T-helper 1 cell (primary cell): ENCODE measurements at regions not wholly inside any gene's neighbourhood (a gene's known extent, or its start where the extent isn't known, plus 50 kb on each side); places are given as distances from the start of the nearest gene placed in this dataset.

Experiments
- DNase-seq, 5 donors: peaks; one replicate each; pipeline ENCODE4 v3.0.0-alpha.2; 2012 to 2020

DNA sequence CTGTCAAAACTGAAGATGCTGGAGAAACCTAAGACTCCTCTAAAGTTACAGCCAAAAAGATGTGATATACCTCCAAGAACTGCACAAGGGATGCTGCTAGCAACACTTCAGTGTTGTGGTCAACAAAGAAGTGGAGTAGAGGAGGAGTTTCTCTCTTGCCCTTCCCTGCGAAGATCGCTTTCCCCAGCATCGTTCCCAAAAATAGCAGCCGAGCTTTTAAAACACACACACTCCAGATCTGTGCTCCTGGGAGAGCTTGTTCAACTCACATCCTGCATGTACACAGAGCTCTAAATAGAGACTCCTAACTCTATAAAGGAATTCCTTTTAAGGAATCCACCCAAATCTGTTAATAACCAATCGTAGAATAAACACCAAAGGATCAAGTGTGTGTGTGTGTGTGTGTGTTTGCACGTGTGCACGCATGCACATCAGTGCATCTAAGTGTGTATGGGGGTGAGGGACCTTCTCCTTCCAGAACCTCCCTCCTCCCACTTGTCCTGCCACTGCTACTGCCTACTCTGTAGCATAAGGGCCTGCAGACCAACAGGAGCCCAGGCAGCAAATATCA lies 58.5 kb downstream of the PSMG1 start:
- DNase-seq: no peak

DNA sequence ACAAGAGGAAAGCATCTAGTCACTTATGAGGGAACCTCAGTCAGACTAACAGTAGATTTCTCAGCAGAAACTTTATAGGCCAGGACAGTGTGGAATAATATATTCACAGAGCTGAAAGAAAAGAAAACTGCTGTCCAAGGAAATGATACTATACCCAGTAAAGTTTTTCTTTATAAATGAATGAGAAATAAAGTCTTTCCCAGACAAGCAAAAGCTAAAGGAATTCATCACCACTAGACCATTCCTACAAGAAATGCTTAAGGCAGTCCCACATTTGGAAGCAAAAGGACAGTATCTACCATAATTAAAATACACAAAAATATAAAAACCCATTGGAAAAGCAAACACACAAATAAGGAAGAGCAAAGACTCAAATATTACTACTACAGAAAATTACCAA lies 59.9 kb downstream of the PSMG1 start:
- no peak for DNase-seq

DNA sequence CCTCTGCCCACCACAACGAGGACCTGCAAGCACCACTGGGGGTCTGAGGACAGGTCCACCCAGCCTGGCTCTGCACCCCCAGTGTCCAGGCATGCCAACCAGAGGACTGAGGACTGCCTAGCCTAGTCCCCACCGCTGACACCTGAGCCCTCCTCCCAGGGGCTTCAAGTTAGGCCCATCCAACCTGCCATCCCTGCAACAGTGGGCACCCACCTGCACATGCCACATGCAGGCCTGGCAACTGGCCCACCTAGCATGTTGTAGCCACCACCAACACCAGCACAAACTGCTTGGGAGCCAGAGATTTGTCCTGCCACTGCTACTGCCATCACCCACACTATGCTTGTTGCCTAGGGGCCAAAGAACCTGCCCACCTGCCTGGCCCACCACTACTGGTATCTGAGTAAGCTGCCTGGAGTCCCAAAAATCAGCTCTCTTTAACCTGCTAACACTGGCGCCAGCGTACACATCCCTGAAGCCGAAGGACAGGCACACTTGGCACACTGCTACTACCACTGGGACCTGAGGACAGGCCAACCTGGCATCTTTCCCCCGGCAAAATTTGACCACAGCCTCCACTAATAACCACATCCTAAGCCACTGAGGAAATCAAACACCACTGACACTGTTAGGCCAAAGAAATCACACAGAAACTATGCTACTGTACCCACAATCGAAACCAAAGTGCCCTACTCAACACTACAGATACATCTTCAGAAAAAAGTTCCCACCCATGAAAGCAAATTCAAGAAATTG lies 61.5 kb downstream of the PSMG1 start:
- peak in 1 of 5 donors; percentile 17 for DNase-seq

DNA sequence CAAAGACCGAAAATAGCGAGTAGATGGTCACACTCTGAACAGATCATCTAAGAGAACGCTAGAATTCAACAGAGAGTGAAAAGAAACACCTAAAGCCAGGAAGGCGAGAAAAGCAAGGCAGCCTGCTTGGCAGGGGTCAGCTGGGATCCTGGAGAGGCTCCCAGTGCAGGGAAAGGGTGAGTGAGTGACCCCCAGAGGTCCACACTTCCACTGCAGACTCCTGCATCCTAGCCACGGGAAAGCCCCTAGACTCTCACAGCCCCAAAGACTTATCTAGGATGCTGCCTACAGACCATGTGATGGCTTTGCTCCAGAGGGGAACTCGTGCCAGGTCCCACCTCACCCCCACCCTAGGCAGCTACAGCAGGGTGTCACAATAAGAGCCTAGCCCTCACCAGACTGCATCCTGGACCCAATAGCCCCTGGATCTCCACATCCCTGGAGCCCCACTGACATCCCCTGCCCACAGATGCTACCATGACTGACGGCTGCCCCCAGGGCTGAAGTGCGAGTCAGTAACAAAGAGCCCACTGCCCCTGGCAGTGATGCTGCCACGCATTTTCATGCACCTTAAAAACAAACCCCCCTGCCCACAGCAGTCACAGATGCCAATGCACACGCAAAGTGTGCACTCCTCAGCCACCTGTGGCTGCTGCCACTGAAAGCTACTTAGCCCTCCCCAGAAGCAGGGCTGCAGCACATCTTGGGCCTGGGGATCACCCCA lies 62.2 kb downstream of the PSMG1 start:
- DNase-seq: no peak

DNA sequence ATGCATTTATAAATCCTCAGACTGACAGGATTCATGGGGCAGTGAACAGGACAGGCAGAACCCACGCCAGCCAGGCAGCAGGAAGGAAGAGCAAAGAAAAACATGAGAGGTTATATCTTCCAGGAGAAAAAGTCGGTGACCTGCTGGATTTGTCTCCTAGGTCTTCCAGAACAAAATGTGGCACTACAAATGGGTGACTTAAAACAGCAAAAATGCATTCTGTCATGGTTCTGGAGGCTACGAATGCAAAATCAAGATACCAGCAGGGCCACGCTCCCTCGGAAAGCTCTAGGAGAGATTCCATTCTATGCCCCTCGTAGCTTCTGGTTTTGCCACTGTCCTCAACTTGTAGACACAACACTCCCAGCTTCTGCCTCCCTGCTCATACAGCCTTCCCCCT lies 63.4 kb downstream of the PSMG1 start:
- DNase-seq: no peak

DNA sequence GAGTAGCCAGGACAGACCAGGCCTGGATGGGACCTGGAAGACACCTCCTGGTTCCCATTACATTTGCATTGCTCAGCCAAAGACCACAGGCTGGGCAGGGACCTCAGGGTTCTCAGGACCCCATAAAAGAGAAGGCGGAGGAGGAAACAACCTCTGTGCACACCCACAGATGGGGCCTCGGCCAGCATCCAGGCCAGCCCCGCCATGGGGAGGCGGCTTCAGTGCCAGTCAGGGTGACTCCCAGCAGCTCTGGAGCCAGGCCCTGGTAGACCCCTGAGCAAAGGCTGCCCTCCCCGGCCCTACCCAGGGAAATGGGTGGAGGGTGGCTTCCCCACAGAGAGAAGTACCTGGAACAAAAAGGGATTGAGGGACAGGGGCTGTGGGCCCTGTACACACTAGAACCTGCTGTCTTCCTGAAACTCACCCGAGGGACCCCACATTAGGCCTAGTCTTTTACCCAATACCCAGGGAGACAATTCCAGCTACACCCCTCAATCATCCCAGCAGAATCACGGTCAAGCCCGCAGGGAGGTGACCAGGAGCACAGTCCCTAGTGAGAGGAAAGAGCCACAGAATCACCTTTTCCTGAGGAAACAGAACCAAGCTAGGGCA lies 64.5 kb downstream of the PSMG1 start:
- no peak for DNase-seq

DNA sequence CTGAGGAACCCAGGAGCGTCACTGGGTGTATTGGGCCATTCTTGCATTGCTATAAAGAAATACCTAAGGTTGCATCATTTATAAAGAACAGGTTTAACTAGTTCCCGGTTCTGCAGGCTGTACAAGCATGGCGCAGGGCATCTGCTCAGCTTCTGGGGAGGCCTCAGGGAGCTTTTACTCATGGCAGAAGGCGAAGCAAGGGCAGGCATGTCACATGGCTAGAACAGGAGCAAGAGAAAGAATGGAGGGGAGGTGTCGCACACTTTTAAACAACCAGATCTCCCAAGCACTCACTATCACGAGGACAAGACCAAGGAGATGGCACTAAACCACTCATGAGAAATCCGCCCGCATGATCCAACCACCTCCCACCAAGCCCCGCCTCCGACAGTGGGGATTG lies 65.2 kb downstream of the PSMG1 start:
- no peak for DNase-seq

DNA sequence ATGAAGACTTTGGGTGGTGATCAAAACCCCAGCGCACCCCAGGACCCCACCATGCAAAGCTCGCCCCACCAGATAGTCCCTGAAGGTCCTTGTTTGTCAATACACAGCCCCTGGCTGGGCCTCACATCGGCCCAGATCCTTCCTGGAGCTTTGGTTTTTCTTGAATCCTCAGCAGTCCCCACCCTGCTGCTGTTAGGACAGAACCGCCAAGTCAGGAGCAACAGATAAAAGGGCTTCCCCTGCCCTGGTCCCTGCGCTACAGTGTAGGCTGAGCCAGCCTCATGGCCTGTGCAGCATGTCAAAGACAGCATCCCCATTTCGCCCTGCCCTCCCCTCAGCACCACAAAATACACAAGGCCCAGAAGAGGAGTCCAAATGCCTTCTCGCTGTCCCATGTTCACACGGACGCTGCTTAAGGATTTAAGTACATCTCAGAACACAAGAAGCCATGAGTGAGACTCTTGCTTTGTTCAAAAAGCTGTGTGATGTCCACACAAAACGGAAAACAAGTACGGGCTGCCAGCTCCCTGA lies 65.7 kb downstream of the PSMG1 start:
- no peak for DNase-seq

DNA sequence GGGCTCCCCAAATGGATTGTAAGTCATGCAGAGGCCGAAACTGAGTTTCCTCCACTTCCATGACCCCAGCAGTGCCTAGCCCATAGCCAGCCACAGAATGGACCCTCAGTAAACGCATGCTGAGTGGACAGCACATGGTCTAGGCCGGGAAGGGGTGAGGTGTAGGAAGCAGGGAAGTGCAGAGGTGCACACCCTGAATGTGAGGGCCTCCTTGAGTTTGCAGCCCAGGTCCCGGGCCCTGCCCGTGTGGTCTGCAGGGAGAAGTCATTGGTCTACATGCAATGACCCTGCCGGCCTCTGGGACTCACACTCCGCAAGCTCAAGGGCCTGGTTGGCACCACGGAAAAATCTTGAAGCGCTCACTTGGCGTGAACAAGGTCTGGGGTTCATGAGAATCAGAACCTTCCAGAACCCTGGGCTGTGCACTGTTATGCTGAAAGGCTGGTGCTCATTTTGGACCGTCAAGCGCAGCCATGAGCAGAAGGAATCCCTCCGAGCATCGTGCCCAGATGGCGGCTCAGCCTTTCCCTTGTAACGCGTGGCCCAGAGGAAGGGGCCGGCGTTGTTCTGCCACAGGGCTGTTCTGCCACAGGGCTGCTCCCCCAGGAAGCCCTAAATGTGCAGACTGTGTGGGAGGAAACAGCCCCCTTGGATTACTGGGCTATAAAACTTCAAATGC lies 66.4 kb downstream of the PSMG1 start:
- no peak for DNase-seq

DNA sequence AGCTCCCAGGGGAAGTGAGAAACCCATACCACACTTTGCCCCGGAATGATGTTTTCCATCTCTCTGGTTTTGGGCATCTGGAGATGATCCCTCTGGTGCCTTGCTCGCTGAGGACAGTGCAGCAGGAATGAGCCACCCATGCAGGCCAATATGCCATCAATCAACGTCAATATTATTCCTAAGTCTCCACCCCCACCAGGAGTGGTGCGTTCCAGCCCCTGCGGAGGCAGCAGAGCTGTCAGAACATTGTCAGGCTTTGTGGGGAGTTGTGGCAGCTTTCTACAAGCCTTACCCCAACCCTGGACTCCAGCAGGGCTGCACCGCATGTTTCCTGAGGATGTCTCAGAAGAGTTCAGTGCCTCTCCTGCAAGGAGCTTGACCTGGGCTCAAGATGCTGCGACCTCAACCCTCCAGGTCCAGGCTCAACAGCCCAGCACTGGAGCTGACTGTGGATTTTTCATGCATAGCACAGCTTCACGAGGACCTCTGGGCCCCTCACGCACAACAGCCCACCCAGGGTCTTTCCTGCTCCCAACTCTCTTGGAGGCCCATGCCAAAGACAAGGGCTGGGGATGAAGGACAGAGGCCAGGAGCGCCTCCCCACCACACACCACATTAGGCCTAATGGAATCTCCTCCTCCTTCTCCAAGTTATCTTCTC lies 67.5 kb downstream of the PSMG1 start:
- DNase-seq: no peak

DNA sequence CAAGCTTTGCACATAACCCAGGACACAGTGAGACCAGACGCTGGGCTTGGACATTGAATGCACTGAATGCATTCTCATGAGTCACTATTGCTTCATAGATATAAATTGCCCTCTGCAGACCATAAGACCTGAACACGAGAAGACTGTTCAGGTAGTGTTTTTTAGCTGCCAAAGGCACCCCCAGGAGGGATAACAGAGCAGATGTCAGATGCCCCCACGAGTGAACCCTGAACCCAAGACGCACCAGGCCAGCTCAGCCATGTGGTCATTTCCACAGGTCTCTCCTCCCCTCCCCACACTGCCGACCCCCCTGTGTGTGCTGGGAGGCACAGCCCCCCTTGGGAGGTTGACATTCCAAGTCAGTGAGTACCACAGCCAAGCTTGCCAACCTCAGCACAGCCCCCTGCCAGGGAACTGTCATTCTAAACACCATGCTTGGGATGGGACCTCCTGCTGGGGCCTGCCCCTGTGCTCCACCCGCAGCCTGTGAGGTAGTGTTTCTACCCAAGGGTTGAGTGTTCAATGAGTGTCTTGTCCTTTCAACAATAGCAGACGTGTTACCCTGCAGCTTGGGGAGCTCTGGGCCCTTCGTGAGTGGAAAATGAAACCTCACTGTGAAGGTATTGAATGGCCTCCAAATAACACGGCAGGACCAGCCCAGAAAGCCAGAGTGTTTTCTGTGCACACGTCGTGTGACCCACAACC lies 68.2 kb downstream of the PSMG1 start:
- DNase-seq: no peak

DNA sequence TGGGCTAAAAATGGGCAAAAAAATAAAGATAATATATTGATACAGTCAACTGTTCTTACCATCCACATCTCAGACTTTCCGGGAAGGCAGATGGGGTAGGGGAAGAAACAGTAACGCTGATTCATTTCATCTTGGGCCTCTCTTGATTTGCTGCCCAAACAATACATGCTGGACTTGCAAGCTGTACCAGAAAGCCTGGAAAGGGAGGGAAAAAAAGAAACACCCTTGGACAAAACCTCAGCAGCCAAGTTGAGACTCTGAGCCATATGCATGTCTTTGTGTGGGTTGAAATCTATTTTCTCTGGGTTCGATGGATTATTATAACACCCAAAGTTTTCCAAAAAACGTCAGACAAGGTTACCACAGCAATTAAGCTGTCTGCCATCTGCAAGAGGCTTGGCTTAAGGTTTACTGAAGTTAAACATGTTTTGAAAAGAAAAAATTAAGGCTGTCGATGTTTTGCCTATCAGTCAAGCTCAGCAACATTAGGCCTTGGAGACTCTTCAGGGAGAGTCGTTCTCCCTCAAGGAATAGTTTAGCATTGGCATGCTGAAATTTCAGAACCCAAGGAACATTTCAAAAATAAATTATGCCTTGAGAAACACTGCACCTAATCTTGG lies 71.2 kb downstream of the PSMG1 start:
- no peak for DNase-seq

DNA sequence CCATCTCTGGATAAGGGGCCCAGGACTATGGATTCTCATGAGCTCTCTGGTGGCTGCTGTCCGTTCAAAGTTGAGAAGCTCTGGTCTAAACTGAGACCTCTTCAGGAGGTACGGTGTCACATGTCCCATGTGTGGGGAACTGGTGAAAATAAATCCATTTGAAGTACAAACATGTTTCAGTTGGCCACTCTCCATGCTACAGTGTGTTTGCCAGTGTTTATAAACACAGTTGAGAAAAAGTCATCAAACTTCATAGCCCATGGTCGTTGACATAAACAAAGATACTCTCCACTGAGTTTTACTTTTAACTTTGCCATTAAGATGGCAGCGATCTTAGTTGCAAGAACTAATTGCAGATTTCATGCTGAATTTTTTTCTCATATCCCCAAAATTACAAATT lies 72.8 kb downstream of the PSMG1 start:
- no peak for DNase-seq

DNA sequence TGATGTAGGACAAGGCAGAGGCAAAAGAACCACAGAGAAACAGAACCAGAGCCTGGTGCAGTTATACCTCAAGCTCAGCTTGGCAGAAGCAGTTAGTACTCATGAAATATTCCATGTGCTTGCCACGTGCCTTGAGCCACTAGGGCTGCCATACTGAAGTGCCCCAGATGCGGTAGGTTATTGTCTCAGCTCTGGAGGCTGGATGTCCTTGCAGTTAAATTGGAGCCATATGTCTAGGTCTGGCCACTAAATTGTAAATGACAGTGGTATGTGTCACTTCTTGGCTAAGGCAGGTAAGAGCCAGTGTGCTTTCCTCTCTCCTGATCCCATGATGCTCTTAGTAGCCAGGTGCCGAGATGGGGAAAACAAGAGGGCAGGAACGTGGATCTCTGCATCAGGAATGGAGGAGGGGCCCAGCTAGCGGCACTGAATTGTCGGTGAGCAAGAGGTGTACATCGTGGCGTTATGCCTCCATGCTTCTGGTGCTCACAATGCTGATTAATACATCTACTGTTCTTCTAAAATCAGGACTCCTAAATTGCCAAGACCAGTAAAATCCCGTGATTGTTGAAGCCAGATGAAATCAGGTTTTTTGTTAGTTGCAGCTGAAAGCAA lies 73.5 kb downstream of the PSMG1 start:
- DNase-seq: no peak

DNA sequence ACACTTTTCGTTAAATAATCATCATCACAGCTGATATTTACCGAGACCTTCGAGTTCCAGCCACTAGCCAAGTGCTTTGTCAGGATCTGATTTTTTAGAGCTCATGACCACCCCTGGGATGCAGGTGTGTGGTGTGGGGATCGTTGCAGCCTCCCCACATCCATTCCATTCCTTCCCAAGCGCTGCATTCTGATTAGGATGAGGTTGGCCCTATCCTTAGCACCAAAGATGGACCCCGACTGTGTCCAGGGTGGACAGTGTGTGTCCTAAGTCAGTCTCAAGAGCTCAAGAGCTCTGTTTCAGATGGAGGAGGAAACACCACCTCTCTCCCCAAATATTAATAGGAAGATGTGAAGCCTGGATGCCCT lies 74.1 kb downstream of the PSMG1 start:
- DNase-seq: no peak

DNA sequence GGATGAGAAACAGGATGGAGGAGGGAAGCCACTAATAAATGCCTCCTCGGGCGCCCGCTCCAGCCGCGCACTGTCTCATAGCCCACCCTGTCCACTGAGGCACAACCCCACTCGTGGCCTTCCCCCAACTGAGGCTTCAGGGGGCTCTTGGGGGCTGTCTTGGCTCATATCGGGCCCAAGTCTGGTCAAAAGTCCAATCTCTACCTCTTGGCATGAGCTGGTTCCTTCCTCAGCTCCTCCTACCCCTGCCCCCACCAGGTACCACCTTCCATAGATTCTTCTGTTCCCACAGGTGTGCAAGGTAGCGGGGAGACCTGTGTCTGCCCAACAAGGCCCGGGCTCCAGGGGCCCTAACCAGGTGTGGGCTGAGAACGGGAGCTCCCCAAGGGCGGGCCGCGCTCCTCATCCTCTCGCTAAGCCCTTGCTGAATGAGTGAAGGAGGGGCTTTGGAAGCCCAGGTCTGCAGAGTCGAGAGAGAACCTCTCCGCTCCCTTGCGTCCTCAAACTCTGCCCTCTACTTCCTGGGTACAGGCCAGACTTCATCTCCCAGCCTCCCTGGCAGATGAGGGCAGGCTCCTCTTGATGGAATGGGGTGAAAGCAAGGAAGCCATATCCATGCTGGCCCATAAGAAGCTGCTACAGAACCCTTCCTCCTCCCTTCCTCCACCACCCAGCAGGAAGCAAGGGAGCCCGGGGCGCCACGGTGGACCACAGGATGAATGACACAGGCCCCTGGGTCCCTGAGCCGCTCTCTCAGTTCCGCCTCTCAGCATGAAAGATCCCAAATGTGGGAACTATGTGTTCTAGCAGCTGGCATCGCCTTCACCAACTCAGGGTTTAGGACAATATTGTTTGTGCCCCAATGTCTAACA lies 74.7 kb downstream of the PSMG1 start:
- no peak for DNase-seq

DNA sequence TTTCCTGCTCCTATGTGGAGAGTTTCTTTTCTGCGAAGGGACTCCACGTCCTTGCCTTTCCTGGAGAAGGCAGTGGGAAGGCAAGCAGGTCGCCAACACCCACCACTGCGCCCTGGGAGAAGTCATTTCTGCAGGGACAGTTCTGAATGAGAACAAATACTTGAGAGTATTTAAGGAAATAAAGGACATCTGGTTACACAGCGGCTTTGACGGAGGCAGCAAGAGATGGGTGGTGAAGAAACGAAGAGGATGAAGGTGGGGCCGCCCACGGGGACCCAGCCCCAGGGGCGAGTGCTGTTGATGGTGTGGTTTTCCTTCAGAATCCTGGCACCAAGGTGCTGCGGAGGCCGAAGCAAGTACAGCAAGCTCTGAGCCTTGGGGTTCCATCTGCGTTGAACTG lies 75.5 kb downstream of the PSMG1 start:
- no peak for DNase-seq

DNA sequence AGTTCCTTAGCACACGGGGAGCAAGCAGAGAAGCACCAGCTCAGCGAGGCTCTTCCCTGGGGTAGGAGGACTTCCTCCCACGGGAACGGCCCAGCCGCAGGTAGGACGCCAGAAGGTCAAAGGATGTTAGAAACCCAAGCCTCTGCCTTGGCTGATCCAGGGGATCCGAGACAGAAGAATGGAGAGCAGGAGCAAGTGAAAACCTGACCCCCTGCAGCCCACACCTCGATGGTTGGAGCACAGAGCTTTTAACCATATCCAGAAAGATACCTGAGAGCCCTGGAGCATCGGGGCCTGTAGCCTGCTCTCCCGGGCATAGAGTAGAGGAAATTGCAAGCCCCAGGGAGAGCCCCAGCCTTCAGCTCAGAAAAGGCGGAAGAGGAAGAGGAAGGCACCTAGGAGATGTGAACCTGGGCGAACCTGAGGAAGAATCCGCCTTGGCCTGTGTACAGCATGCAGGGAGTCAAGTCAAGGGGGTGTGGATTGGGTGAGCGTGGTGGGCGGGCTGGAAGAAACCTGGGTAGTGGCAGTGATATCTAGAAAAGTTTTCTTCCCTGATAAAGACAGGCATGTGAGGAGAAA lies 76.3 kb downstream of the PSMG1 start:
- no peak for DNase-seq

DNA sequence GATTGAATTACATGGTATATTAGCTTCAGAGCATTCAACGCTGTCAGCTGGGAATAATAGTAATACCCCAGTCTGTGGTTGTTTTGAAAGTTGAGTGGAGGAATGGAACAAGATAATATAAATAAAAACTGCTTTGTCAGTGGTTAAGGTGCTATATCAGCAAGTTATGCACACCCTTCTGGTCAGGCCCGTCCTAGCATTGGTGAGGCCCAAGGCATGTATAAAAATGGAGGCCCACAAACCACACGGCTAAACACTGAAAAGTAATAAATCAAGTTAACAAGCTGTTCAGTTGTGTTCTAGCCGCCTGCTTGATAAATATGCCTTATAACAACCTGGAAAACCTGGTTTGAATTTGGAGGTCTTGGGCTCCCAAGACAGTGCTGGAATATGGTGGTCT lies 77.4 kb downstream of the PSMG1 start:
- no peak for DNase-seq
